ENCODE measurements at regions not wholly inside any gene's neighbourhood (a gene's known extent, or its start where the extent isn't known, plus 50 kb on each side); places are given as distances from the start of the nearest gene placed in this dataset.
"Not testable (repeated sequence)": the region's sequence is repeated elsewhere in the genome, so short reads cannot be mapped to it uniquely, and the experiment has no call there.

DNA sequence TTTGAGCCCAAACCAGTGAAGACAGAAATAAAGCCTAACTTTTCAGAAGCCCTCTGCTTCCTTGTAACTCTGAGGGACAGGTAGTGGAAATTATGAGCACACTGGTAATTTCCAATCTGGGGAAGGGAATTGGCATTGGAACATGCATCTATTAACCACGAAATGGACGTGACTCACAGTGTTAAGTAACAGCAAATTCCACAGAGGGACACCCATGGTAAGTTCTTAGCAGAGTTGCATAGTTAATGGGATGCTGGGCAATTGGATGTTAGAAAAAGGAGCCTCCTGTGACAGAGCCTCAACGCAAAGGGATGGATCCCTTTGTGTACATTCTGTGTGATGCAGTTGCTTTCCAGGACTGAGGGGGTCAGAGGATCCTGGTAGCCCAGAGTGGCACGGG is 168.6 kb downstream of the SEMA6D start:
- peak; percentile 75 for DNase-seq (ENCODE audit: low read depth, low spot score)

DNA sequence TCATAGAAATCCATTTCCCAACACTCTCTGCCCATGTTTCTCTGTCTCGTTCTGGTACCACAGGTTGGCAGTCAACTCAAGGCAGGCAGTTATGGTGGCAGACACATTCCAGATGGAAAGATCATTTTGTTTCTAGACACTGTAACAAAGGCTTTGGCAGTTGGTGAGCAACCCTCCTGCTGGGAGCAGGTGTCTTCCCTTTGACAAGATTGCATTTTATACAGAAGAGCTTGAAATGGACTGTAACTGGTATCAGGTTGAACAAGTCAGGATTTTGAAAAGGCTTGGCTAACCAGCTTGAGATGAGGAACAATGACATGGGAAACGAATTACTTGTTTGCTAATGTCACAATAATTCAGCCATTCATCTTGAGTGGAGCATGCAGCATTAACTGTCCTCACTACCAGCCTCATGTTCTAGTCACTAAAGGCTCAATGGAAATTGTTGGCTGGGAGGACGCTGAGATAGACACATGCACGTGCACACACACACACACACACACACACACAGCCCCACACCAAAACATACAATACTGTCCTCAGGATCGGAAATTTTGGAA is 170.0 kb downstream of the SEMA6D start:
- DNase-seq (ENCODE audit: low read depth, low spot score) = no peak

DNA sequence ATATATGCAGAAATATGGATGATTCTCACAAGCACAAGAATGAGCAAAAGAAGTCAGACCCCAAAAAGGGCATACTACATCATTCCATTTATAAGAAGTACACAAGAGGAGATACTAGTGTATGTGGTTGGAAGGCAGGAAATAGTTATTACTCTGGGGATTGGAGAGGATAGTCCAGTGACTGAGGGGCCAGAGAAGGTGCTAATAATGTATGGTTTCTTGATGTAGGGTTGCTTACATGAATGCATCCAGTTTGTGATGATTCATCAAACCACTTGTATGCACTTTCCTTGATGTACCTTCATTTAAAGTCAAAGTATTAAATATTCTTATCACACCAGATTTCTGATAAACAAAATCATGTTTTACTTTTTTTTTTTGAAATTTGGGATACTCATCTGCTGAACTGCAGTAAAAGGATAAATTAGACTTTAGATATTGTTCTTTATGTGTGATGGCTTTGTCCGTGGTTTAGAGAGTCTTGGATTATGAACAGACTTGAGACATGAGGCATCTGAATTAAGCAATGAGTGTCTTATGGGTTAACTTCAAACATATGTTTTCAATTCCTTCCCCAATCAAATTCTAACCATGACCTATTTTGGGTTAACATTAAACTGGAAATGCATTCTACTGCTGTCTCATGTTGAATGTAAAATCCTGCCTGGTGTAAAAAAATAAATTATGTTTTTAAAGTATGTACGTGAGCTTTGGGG is 171.2 kb downstream of the SEMA6D start:
- no peak for DNase-seq (ENCODE audit: low read depth, low spot score)

DNA sequence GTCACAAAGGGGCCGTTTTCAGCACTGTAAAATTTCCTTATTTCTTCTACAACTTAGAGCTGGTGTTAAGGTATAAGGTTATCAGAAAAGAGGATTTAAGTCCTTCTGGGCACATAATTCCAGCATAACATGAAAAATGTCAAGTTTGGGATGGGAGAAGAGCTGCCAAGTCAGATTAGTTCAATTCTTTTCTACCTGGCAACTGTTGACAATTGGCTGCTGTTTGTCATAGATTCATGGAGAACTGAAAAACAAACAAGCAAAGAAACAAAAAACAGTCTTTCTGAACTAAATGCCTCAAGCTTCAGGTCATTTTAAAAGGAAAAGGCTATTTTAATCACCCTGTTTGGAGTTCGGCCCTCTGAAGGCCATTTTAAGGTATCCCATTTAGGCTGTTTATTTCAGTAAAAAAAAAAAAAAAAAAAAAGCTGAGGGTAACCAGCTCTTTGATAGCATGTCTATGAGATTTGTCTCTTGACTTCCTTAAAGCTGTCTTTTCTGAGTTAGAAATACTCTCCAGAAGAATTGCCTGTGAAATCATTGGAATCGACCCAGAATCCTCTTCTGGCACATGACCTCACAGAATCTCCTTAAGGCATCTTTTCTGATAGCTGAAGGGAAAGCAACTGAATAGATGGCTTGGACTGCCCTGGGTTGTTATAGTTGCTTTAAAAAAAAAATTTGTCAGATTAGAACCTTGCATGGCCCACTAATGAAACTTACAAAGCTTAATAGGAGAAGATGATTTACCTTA is 173.3 kb downstream of the SEMA6D start:
- no peak for DNase-seq (ENCODE audit: low read depth, low spot score)

DNA sequence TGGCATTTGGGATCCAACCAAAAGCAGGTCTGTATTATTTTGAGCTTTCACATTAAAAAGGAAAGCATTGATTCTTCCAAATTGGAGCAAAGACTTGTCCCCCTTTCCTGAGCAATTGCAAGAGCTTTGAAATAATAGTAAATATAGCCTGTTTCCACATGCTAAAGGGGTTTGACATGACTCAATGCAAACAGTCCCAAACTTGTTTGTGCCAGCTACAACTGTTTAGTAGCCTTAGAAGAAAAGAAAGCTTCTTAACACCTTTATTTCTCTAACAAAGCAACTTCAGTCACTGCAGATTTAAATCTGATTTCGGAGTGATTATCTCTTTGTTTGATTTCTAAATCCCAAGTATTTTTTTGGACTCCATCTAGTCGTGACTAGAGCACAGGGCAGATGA is 180.2 kb downstream of the SEMA6D start:
- no peak for DNase-seq (ENCODE audit: low read depth, low spot score)

DNA sequence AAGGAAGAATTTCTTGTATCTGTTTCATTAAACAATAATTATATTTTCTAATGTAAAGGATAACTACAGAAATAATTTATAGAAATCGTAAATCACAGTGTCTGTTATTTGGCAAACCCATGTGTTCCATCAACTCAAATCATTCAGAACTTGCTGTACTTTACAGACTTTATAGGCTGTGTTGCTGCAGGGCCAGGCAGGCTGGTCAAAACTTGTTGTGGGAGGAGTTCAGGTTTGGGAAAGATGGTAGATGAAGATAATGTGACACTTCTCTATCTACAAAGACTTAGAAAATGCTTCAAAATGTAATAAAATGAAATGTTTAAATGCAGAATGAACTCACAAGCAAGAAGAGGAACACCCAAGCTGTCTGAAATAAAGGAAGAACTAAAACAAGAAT is 183.4 kb downstream of the SEMA6D start:
- DNase-seq (ENCODE audit: low read depth, low spot score) = no peak

DNA sequence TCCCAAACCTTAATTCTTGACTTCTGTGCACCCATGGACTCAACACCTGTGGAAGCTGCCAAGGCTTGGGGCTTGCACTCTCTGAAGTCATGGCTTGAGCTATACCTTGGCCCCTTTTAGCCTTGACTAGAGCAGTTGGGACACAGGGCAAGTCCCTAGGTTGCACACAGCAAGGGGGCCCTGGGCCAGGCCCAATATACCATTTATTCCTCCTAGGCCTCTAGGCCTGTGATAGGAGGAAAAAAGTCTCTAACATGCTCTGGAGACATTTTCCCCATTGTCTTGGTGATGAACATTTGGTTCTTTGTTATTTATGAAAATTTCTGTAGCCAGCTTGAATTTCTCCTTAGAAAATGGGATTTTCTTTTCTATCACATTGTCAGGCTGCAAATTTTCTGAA is 186.1 kb downstream of the SEMA6D start:
- no peak for DNase-seq (ENCODE audit: low read depth, low spot score)

DNA sequence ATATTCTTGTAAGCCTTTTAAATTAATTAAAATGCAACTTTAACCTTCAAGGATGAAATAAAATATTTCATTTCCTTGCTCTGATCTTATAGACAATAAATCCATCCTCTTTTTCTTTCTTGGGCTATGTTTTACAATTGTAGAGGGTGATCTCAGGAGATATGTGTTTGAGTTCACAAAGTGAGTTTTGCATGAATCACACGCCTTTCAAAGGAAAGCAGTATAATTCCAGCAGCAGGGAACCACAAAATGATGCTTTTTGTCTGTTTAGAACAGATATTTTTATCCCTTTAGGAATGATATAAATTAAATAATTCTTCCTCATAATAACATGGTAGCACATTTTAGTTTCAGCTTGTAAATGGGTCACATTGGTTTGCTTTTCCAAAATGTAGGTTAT is 191.2 kb downstream of the SEMA6D start:
- no peak for DNase-seq (ENCODE audit: low read depth, low spot score)

DNA sequence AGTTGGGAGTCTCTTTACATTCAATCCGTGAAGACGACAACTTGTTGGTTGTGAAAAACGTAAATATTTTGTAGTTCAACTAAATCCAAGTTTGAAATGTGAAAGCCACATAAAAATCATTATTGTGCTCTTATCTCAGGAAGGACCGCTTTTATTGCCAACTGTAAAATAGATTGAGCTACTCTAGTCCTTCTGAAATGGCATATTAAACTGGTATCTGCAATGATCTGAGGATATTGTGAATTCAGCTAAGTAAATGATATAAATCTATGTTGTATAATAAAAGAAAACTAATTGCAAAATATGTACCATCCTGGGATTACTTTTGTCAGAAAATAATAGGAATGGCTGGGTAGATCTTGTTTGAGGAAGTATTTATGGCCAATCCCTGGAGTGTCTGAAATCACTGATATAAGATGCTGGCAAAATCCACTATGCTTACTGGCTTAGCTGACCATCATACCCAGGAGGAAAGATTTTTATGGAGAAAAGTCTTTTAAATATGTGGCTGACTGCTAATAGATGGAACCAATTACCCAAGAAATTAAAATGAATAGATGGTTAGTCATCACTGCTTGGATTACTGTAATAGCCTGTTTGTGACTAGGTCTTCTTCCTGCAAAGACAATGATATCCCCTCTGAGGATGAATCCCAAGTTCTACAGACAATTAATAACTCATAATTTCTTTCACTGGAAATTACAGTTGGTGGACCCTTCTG is 191.8 kb downstream of the SEMA6D start:
- DNase-seq (ENCODE audit: low read depth, low spot score) = no peak

DNA sequence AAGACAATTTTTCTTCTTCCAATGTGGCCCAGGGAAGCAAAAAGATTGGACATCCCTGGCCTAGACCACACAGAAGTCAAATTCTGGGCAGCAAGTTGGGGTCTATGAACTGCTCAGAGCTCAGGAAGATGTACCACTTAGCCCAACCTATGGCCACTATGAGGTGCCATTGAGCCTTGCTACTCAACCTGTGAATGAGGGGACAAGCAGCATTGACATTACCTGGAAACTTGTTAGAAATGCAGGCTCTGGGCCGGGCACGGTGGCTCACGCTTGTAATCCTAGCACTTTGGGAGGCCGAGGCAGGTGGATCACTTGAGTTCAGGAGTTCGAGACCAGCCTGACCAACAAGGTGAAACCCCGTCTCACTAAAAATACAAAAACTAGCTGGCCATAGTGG is 195.6 kb downstream of the SEMA6D start:
- DNase-seq (ENCODE audit: low read depth, low spot score) = not testable (repeated sequence)

DNA sequence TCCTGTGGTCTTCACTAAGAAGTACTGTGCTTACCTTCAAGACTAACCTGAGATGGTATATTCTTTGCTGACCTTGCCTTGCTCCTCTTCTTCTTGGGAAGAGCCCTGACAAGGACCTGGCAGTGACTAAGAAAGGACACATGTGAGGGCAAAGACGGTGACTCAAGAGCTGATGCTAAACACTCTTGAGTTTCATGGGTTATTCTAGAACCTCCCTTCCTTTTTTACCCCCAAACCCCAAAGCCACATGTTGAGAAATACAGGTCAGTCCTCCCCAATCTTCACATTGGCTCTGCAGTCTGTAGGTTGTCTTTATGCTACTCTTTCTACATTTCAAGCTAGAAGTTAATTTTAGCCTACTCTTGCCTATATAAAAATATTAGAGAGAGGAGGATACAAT is 200.6 kb downstream of the SEMA6D start:
- DNase-seq (ENCODE audit: low read depth, low spot score) = no peak

DNA sequence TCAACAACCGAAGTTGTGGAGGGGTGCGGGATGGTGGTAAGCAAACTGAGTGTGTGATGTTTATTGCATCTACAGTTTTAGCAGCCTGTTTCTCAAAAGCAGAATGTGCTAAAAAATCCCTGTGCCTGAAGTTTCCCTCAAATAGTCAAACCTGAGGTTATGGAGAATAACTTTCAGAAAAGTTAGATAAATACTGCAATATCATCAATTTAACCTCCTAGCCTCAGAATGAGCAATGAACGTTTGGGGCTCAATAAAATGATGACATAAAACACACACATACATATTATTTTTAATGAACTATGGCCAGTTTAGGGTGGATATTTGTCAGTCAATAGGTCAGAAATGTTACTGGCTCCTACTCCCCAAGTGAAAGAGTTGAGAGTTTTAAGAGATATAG is 201.6 kb downstream of the SEMA6D start:
- DNase-seq (ENCODE audit: low read depth, low spot score) = no peak

DNA sequence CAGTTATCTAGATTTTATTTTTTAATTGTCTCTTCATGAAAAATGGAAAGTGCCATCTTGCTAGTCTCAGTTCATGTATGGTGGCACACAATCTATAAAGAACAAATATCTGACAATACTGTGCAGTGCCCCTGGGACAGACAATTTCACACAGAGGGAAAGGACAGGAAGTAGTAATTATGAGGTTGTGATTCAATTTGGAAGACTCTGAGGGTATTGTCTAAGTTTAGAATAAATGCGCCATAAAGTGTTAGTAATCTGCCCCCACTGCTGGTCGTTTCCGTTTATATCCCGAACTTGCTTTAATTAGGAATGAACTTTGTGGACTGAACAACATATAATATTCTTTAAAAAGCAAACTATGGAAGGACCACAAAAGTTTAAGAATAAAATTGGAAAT is 196.4 kb upstream of the SLC24A5 start:
- no peak for DNase-seq (ENCODE audit: low read depth, low spot score)

DNA sequence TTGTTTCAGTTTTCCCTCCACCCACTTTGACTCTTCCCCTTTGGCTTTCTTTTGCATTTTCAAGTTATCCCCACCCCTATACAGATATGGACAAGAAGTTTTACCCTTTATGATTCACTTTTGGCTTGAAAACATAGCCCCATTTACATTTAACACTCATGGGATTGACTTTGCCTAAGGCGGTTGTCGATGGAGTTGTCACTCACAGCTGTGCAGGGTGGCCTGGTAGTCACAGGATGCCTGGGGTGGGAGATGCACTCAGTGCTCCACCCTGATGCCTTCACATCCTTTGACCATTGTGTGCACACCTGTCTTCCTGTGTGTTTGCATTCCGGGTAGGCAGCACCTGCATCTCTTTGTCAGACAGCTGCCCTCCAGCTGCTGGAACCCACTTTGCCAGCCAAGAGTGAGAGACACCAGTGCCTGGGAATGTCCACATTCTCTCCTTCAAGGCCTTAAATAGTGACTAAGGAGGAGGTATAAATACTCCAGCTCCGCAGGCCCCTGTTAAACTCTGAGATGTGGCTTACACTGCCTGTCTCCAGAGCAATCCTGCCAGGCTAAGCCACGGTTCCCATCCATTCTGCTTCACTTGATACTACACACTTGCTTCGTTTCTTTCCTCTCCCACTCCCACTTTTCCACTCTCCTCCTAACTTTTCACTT is 191.5 kb upstream of the SLC24A5 start:
- DNase-seq (ENCODE audit: low read depth, low spot score) = no peak

DNA sequence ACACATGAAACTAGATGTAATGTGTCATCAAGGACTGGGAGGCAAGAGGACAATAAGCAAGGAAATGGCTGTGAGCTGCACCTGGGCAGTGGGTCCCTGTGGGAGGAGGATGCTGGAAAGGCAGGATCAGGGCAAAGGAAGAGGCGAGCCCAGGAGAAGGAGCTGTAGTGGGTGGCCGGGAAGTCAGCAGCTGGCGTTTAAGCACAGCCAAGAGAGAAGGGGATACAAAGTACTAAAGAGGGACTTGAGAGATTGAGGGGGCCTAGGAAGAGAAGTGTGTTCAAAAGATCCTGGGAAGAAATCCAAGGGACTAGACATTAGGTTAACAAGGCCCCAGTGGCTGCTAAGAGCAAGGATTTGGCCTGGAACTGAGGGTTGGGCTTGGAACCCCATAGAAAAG is 188.5 kb upstream of the SLC24A5 start:
- no peak for DNase-seq (ENCODE audit: low read depth, low spot score)

DNA sequence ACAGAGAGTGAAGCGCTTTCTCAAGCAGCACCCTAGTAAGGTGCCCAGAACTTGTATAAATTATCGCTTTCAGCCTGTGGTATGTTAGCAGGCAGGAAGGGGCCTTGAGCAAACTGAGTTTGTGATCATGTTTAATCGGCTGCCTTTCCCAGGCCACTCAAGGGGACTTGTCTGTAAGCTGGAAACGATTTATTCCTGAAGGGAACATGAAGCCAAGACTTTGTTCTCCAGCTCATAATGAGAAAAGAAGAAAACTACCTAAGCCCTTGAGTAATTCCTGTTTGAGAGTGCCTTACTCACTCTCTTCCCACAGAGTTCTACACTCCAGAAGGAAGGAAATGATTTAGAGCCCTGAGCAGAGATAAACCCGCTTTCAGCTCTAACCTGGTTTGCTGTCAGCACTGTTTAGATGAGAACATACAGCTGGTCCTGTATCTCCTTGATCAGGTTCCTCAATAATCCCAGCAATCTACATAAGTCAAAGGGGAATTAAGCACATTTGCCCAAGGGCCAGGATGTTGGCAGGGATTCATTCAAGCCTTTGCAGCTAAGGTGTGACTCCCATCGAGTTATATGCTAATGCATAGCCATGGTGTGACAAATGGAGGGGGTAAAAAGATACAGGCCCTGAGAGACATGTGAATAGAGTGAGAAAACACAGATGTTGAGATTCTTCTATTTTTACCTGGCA is 187.7 kb upstream of the SLC24A5 start:
- DNase-seq (ENCODE audit: low read depth, low spot score) = no peak

DNA sequence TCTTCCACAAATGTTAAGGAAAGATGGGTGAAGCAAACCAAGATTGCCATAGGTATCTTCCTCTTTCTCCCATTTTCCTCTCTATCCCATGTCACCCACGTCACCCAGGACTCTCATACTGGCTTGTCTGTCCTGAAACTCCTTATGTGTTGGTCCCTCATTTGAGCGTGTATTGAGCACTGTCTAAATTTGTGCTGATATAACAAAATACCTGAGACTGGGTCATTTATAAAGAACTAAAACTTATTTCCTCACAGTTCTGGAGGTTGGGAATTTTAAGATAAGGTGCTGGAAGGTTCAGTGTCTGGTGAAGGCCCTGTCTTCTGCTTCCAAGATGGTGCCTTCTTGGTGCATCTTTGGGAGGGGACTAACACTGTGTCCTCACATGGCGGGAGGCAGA is 186.9 kb upstream of the SLC24A5 start:
- DNase-seq (ENCODE audit: low read depth, low spot score) = no peak

DNA sequence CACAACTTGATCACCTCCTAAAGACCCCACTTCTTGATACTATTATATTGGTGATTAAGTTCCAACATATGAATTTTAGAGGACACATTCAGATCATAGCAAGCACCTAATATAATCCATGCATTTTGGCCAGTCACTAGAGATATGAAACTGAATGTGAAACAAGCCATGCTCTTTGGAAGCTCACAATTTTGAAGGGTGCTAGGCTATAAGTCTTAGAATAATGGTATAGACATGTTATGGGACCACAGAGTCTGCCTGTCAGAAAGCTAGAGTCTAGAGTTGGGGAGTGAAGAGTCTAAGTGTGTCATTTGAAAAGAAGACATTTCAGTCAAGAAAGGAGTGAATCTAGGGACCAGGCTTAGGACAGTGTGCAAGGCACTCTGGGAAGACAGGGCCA is 186.4 kb upstream of the SLC24A5 start:
- DNase-seq (ENCODE audit: low read depth, low spot score) = no peak

DNA sequence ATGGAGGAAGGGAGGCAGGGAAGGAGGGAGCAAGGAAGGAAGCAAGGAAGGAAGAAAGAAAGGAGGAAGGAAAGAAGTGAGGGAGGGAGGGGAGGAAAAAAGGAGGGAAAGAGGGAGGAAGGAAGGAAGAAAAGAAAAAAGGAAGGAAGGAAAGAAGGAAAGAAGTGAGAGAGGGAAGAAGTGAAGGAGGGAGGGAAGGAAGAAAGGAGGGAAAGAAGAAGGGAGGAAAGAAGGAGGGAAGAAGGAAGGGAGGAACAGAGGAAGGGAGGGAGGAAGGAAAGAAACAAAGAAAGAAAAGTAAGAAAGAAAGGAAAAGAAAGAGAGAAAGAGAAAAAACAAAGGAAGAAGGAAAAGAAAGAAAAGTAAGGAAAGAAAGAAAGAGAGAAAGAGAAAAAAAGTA is 183.0 kb upstream of the SLC24A5 start:
- DNase-seq (ENCODE audit: low read depth, low spot score) = no peak

DNA sequence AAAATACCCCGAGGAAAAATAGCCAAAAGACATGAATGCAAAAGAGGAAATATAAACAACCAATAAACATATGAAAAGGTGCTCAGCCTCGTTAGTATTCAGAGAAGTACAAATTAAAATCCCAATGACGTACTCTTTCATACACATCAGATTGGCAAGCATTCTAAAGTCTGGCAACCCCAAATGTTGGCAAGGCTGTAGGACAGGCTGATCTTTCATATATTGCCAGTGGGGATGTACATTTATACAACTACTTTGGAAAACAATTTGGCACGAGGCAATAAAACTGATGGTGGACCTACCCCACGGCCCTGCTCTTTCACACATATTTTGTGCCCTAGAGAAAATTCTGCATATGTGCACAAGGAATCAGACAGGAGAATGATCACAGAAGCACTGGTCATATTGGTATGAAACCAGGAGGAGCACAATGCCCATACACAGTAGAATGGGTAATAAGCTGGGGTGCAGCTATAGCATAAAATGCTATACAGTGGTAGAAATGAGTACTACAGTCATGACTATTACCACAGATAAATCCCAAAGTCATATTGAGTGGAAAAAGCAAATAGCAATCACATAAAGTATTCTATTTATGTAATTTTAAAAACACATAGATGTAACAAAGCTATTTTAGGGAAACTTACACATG is 176.0 kb upstream of the SLC24A5 start:
- DNase-seq (ENCODE audit: low read depth, low spot score) = no peak

All from astrocyte of the hippocampus (primary cell).